DND-41 (cell line): ENCODE measurements at regions not wholly inside any gene's neighbourhood (a gene's known extent, or its start where the extent isn't known, plus 50 kb on each side); places are given as distances from the start of the nearest gene placed in this dataset.

ENCODE experiments used
- ATAC-seq: fragments of 200-7000 bp; cut with Tn5 transposase; 3 replicates; pipeline ENCODE4 v1.9.1; 2021; ENCODE audit warnings: low read depth; ENCODE audit not compliant: insufficient read depth
- DNase-seq: peaks from one replicate; pipeline ENCODE4 v3.0.0-alpha.2; 2020
- H2AFZ ChIP-seq: 2 replicates; pipeline ENCODE4 v1.6.0; 2012; ENCODE audit warnings: low read depth, low read length
- H3K27ac ChIP-seq: 2 replicates; pipeline ENCODE4 v1.5.1; 2012; ENCODE audit warnings: low read length, inconsistent platforms
- H3K27me3 ChIP-seq: fragments of 200-600 bp; sonication (generic); 2 replicates; pipeline ENCODE4 v1.6.0; 2012; ENCODE audit warnings: low read length, mild to moderate bottlenecking, inconsistent platforms; ENCODE audit not compliant: insufficient read depth, poor library complexity
- H3K36me3 ChIP-seq: 2 replicates; pipeline ENCODE4 v1.5.1; 2012; ENCODE audit warnings: low read length, inconsistent platforms; ENCODE audit not compliant: insufficient read depth
- H3K4me1 ChIP-seq: 2 replicates; pipeline ENCODE4 v1.5.1; 2012; ENCODE audit warnings: mild to moderate bottlenecking, low read length; ENCODE audit not compliant: insufficient read depth
- H3K4me2 ChIP-seq: 2 replicates; pipeline ENCODE4 v1.6.0; 2012; ENCODE audit warnings: mild to moderate bottlenecking, moderate library complexity, low read length, inconsistent platforms; ENCODE audit not compliant: insufficient read depth
- H3K4me3 ChIP-seq, 2 experiments: fragments of 200-600 bp in 1 of 2; shearing (Covaris generic) in 1 of 2; 2 replicates each; pipeline ENCODE4 v1.5.1; 2012 to 2016; ENCODE audit warnings: inconsistent platforms in 2 of 2, low read length in 2 of 2, mild to moderate bottlenecking in 2 of 2, low read depth in 1 of 2, moderate library complexity in 1 of 2
- H3K79me2 ChIP-seq: 2 replicates; pipeline ENCODE4 v1.6.0; 2012; ENCODE audit warnings: low read length, inconsistent platforms; ENCODE audit not compliant: insufficient read depth
- H3K9ac ChIP-seq: 2 replicates; pipeline ENCODE4 v1.6.0; 2012; ENCODE audit warnings: low read depth, mild to moderate bottlenecking, inconsistent platforms, low read length, moderate library complexity
- H3K9me3 ChIP-seq: 2 replicates; pipeline ENCODE4 v1.5.1; 2012; ENCODE audit warnings: low read length, moderate library complexity, mild to moderate bottlenecking, inconsistent platforms; ENCODE audit not compliant: insufficient read depth, severe bottlenecking
- H4K20me1 ChIP-seq: 2 replicates; pipeline ENCODE4 v1.6.0; 2012; ENCODE audit warnings: low read length; ENCODE audit not compliant: insufficient read depth
- CTCF ChIP-seq: IDR thresholded peaks from 2 replicates; pipeline ENCODE4 v1.5.1; 2012; ENCODE audit warnings: borderline replicate concordance, low read length, moderate library complexity, mild to moderate bottlenecking; ENCODE audit not compliant: poor library complexity, severe bottlenecking; ENCODE audit errors: extremely low read depth
- EZH2 ChIP-seq: IDR thresholded peaks from 3 replicates; pipeline ENCODE4 v1.6.1; 2012; ENCODE audit warnings: borderline replicate concordance, low read depth, mild to moderate bottlenecking, moderate library complexity, low read length, inconsistent platforms; ENCODE audit not compliant: severe bottlenecking

GRCh38 chr4:12409507-12410190 lies 981.0 kb upstream of the HS3ST1 start:
- no peaks in the 10 kb centered on the region for H3K27me3 ChIP-seq
- no peaks in the 10 kb centered on the region for H3K9me3 ChIP-seq
- ATAC-seq (no peak), DNase-seq (no peak)
- H3K4me3 ChIP-seq: no peak overlapping the region
- no peak overlapping the region for H3K9ac ChIP-seq
- no peaks in the 10 kb centered on the region for H3K4me1 ChIP-seq
- H3K27ac ChIP-seq: no peak overlapping the region
- no peak for TF ChIP-seq EZH2
- TF ChIP-seq CTCF: no peak
- H3K79me2 ChIP-seq: no peaks in the 10 kb centered on the region
- no peaks in the 10 kb centered on the region for H4K20me1 ChIP-seq
- H3K36me3 ChIP-seq: no peaks in the 10 kb centered on the region
- H3K4me2 ChIP-seq: no peak overlapping the region
- no peak overlapping the region for H2AFZ ChIP-seq

- H3K27ac ChIP-seq: no peak overlapping the region
- H4K20me1 ChIP-seq: no peaks in the 10 kb centered on the region
- DNase-seq (no peak), ATAC-seq (no peak)
- H3K79me2 ChIP-seq: no peaks in the 10 kb centered on the region
- TF ChIP-seq CTCF (no peak), EZH2 (no peak)
- H3K4me2 ChIP-seq: no peak overlapping the region
- no peaks in the 10 kb centered on the region for H3K9me3 ChIP-seq
- no peak overlapping the region for H3K4me3 ChIP-seq
- no peak overlapping the region for H2AFZ ChIP-seq
- no peak overlapping the region for H3K9ac ChIP-seq
- no peaks in the 10 kb centered on the region for H3K27me3 ChIP-seq
- no peaks in the 10 kb centered on the region for H3K4me1 ChIP-seq
- no peaks in the 10 kb centered on the region for H3K36me3 ChIP-seq
Measured at GRCh38 chr4:12408364-12408763, 979.7 kb upstream of the HS3ST1 start.

- ATAC-seq (no peak), DNase-seq (no peak)
- no peak overlapping the region for H3K9ac ChIP-seq
- H3K27ac ChIP-seq: no peak overlapping the region
- H3K36me3 ChIP-seq: no peaks in the 10 kb centered on the region
- no peaks in the 10 kb centered on the region for H4K20me1 ChIP-seq
- H3K4me3 ChIP-seq: no peak overlapping the region
- H2AFZ ChIP-seq: no peak overlapping the region
- no peaks in the 10 kb centered on the region for H3K4me1 ChIP-seq
- no peaks in the 10 kb centered on the region for H3K9me3 ChIP-seq
- no peak overlapping the region for H3K4me2 ChIP-seq
- H3K27me3 ChIP-seq: no peaks in the 10 kb centered on the region
- no peaks in the 10 kb centered on the region for H3K79me2 ChIP-seq
- TF ChIP-seq EZH2 (no peak), CTCF (no peak)
Measured at GRCh38 chr4:12403175-12403574, 974.5 kb upstream of the HS3ST1 start.

GRCh38 chr4:12399781-12400180 lies 971.1 kb upstream of the HS3ST1 start:
- Histone ChIP-seq H3K27me3 (no peaks in the 10 kb centered on the region), H3K4me3 (no peak overlapping the region), H2AFZ (no peak overlapping the region), H3K79me2 (no peaks in the 10 kb centered on the region), H3K4me2 (no peak overlapping the region), H4K20me1 (no peaks in the 10 kb centered on the region), H3K9ac (no peak overlapping the region), H3K9me3 (no peaks in the 10 kb centered on the region), H3K4me1 (no peaks in the 10 kb centered on the region), H3K36me3 (no peaks in the 10 kb centered on the region), H3K27ac (no peak overlapping the region)
- no peak for DNase-seq
- no peak for ATAC-seq
- TF ChIP-seq CTCF (no peak), EZH2 (no peak)
